GM12865 (cell line): ENCODE measurements at regions not wholly inside any gene's neighbourhood (a gene's known extent, or its start where the extent isn't known, plus 50 kb on each side); places are given as distances from the start of the nearest gene placed in this dataset.

Experiments
- DNase-seq: peaks from one replicate; pipeline ENCODE4 v3.0.0; 2010; ENCODE audit warnings: low read depth
- H3K4me3 ChIP-seq: 2 replicates; pipeline ENCODE4 v1.5.1; 2011; ENCODE audit warnings: mild to moderate bottlenecking, low read depth, low read length, control low read depth
- TF ChIP-seq, protein P1 (sequence below): IDR thresholded peaks from 2 replicates; pipeline ENCODE4 v1.5.1; 2011; ENCODE audit warnings: low read length, control low read depth, low read depth, inconsistent platforms; ENCODE audit not compliant: insufficient read depth; ENCODE audit errors: missing control alignments

DNA sequence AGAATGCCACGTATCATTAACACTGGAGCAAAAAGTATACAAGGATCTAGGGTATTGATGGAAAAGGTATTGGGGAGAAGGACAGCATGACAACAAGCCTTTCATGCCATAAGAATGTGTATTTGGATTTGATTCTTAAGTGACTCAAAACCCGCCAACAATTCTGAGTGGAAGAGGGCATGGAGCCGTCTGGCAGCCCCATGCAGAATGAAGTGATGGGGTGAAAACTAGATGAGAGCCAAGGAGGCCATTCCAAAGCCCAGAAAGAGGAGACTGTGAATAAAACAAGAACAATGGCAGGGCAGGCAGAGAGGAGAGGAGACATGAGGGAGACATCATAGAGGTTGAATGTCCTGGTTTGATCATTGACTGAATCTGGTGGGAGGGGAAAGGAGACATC is 272.3 kb upstream of the WWC1 start:
- no peak overlapping the region for H3K4me3 ChIP-seq
- TF ChIP-seq, protein P1, sequence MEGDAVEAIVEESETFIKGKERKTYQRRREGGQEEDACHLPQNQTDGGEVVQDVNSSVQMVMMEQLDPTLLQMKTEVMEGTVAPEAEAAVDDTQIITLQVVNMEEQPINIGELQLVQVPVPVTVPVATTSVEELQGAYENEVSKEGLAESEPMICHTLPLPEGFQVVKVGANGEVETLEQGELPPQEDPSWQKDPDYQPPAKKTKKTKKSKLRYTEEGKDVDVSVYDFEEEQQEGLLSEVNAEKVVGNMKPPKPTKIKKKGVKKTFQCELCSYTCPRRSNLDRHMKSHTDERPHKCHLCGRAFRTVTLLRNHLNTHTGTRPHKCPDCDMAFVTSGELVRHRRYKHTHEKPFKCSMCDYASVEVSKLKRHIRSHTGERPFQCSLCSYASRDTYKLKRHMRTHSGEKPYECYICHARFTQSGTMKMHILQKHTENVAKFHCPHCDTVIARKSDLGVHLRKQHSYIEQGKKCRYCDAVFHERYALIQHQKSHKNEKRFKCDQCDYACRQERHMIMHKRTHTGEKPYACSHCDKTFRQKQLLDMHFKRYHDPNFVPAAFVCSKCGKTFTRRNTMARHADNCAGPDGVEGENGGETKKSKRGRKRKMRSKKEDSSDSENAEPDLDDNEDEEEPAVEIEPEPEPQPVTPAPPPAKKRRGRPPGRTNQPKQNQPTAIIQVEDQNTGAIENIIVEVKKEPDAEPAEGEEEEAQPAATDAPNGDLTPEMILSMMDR, result no peak
- no peak for DNase-seq

DNA sequence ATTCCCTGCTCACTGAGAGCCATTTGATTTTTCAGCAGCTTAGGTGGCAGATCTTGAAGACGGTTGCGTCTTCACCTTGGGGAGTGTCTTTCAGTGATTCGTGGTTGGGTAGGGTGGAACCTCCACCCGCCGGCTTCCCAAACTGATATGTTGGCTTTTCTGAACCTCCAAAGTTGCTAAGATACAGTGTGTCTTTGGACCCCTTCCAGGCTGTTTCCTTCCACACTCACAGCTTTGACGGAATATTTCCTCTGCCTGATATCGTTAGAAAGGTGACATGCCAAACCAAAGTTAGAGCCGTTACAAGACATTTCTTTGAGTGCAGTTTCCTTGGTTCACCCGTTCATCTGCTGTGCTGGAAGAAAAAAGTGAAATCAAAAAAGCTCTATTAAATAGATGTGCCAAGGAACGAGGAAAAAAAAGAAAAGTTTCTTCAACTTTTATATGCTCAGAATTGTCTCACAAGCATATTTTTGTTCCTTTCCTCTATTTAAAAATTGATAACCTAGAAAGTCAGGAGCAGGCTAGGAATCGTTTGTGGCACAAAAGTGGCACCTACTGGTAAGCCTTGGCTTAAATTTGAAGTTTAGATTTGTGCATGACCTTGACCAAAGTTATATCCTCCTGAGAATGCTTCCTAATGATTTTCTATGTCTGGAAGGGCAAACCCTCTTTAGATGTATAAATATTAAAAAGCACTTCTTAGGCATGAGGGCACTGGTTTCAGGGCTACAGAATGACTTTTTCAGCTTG is 270.7 kb upstream of the WWC1 start:
- TF ChIP-seq, protein P1, result no peak
- H3K4me3 ChIP-seq, result no peak overlapping the region
- DNase-seq, result no peak

DNA sequence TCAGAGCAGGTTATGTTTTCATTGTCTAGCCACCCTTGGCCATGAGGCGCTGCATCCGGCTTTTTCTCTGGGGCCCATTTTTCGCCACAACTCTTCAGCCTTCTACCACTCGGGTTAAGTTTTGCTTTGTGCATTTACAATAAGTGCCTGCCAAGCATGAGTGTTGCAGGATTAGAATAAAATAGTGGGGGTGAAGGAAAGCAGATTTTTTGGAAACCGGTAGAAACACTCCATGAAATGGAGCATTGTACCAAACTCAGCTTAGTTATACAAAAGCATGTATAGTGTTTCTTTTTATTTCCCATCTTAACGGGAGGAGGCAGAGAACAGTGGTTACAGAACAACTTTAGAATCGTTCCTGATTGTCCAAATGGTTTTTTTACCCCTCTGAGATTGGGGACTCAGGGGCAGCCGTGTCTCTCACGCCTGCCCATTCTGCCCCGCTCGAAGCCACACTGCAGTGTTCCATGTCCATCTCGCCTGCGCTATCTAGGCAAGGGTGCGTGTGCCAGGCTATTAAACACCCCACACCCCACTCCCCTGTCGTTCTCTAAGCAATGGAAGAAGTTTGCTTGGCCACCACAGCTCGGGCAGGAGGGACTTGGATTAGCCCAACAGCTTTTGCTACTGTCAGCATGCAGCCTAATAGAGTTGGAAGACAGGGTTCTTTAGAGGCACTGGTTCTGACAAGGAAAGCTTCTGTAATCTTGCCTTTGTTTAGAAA is 268.8 kb upstream of the WWC1 start:
- TF ChIP-seq, protein P1, result no peak
- no peak for DNase-seq
- no peak overlapping the region for H3K4me3 ChIP-seq

DNA sequence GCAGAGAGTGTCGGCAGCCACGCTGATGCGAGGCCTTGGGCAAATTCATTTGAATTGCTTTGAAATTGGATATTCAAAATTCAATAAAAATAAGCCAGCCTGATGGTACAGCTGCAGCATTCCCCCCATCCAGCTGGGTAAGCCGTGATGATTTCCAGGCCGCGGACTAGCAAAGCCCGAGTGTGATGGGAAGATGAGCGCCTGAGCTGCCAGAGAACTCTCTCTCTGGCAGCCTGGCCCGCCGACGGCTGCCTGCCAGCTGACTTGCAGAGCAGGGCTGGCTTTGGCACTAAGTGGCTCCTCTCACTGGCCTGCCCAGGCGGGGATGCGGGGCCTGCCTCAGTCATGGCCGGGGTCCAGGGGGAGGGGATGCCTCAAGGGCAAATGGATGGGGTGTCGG is 268.3 kb upstream of the WWC1 start:
- TF ChIP-seq, protein P1, result no peak
- no peak overlapping the region for H3K4me3 ChIP-seq
- DNase-seq, result no peak

DNA sequence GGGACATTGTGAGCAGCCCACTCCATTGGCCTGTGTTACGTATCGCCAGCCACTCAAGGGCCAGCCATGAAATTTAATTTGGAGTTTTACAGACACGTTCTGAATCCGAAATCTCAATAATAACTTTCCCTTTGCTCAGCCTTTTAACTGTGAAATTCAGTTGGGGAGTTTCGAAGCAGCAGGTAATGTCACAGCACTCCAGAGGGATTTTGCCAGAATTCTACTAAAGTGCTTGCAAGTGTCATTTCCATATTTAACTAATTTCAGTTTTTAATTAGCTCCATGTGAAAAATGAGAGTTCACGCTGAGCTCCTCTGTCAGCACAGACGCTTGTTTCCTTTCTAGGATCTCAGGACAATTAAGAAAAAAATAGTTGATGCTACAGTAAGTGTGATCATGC is 267.1 kb upstream of the WWC1 start:
- no peak overlapping the region for H3K4me3 ChIP-seq
- TF ChIP-seq, protein P1, result no peak
- DNase-seq, result no peak

DNA sequence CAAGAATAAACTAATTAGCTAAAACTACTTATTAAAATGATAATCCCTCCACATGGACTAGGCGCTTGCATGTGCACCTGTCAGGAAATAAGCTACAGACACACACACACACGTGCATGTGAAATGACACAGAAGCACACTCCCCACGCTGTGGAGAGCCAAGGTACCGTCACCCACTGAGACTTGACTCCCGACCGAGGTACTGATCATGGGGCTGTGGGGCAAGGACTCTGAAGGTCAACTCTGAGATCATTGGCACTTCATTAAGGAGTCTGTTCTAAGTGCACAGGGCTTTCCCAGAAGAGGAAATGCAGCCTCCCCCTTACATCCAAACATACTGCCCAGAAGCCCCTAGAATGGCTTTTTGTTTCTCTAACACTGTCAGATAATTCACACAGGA is 264.4 kb upstream of the WWC1 start:
- H3K4me3 ChIP-seq, result no peak overlapping the region
- TF ChIP-seq, protein P1, result no peak
- no peak for DNase-seq
